H1 (cell line): ENCODE measurements at regions not wholly inside any gene's neighbourhood (a gene's known extent, or its start where the extent isn't known, plus 50 kb on each side); places are given as distances from the start of the nearest gene placed in this dataset.

Experiments used
- ATF3 ChIP-seq: IDR thresholded peaks from 2 replicates; pipeline ENCODE4 v1.6.1; 2011; ENCODE audit warnings: low read depth, mild to moderate bottlenecking, low read length; ENCODE audit not compliant: insufficient read depth
- CHD2 ChIP-seq: IDR thresholded peaks from 2 replicates; pipeline ENCODE4 v1.6.1; 2012; ENCODE audit warnings: low read length, improper control_type of control experiment
- EGR1 ChIP-seq: IDR thresholded peaks from 2 replicates; pipeline ENCODE4 v1.6.1; 2011; ENCODE audit warnings: low read depth, low read length, borderline replicate concordance
- RNF2 ChIP-seq: fragments of 200-900, 300-1000 bp; sonication (generic); IDR thresholded peaks from 2 replicates; pipeline ENCODE4 v1.7.1; 2016; ENCODE audit warnings: borderline replicate concordance, low read depth, mild to moderate bottlenecking, antibody characterized with exemption, low read length; ENCODE audit not compliant: poor library complexity, severe bottlenecking; ENCODE audit errors: missing control alignments
- SP1 ChIP-seq: IDR thresholded peaks from 2 replicates; pipeline ENCODE4 v1.6.1; 2011; ENCODE audit warnings: low read depth, low read length
- ZNF274 ChIP-seq: IDR thresholded peaks from 2 replicates; pipeline ENCODE4 v1.7.0; 2012; ENCODE audit warnings: low read length, borderline replicate concordance; ENCODE audit errors: extremely low read depth
- TF ChIP-seq, protein P1 (sequence below): IDR thresholded peaks from 2 replicates; pipeline ENCODE4 v1.6.1; 2012; ENCODE audit warnings: low read length, inconsistent platforms

DNA sequence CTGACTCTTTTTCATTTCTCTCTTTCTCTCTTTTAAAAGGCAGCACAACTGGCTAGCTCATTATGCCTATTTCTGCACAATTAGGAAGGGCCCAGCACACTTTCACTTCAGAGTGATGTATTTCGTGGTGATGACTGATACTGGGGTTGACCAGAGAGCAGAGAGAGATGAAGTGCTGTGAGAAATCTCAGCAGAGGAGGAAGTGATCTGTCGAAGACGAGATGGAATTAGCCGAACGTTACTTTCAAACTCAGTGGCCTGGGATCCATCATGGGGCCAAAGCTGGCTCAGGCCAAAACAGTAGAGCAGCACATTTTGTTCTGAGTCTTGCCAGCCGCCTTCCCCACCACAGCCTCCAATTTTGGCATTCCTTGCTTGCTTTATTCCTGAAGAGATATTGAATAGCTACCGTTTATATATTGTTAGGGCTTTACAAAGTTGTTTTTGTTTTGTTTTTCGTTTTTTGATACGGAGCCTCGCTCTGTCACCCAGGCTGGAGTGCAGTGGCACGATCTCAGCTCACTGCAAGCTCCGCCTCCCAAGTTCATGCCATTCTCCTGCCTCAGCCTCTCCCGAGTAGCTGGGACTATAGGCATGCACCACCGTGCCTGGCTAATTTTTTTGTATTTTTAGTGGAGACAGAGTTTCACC is 213.2 kb upstream of the ECI2 start (continued):
- TF ChIP-seq RNF2 = no peak
- no peak for TF ChIP-seq CHD2
- TF ChIP-seq, protein P1, sequence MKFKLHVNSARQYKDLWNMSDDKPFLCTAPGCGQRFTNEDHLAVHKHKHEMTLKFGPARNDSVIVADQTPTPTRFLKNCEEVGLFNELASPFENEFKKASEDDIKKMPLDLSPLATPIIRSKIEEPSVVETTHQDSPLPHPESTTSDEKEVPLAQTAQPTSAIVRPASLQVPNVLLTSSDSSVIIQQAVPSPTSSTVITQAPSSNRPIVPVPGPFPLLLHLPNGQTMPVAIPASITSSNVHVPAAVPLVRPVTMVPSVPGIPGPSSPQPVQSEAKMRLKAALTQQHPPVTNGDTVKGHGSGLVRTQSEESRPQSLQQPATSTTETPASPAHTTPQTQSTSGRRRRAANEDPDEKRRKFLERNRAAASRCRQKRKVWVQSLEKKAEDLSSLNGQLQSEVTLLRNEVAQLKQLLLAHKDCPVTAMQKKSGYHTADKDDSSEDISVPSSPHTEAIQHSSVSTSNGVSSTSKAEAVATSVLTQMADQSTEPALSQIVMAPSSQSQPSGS = no peak
- TF ChIP-seq ATF3 = no peak
- TF ChIP-seq SP1 = no peak
- TF ChIP-seq EGR1 = no peak
- no peak for TF ChIP-seq ZNF274
